Caco-2 (cell line): ENCODE measurements at regions not wholly inside any gene's neighbourhood (a gene's known extent, or its start where the extent isn't known, plus 50 kb on each side); places are given as distances from the start of the nearest gene placed in this dataset.

Source experiments
- BruUV-seq: library from RNA; stranded (reverse); fragments of 400-500 nt; replicated peaks from 2 replicates; lab custom pipeline; 2021; lab: Mats Ljungman, UMichigan
- CTCF ChIA-PET: fragments of 300-600 bp; sonication (Branson Sonifier 250); formaldehyde crosslinking; loops from one replicate; lab custom pipeline; 2022; ENCODE audit warnings: antibody characterized with exemption; lab: Charles Lee
- POLR2A ChIA-PET: fragments of 300-600 bp; sonication (Branson Sonifier 250); formaldehyde crosslinking; loops from one replicate; lab custom pipeline; 2022; ENCODE audit warnings: antibody characterized with exemption; lab: Charles Lee
- DNase-seq, 2 experiments: peaks; one replicate each; pipeline versions ENCODE4 v3.0.0 to v3.0.0-alpha.2; 2020 to 2022
- H3K27me3 ChIP-seq: replicated peaks from 2 replicates; pipeline ENCODE4 v1.6.0; 2011; ENCODE audit warnings: low read length; ENCODE audit not compliant: control insufficient read depth, insufficient read depth
- H3K36me3 ChIP-seq: 2 replicates; pipeline ENCODE4 v1.5.1; 2011; ENCODE audit warnings: low read length; ENCODE audit not compliant: control insufficient read depth, insufficient read depth
- H3K4me1 ChIP-seq: fragments of 250-450 bp; sonication (Bioruptor Pico); 2 replicates; pipeline ENCODE4 v1.5.1; 2020; ENCODE audit warnings: mild to moderate bottlenecking
- H3K4me3 ChIP-seq: 2 replicates; pipeline ENCODE4 v1.5.1; 2011; ENCODE audit warnings: low read depth, mild to moderate bottlenecking, control low read depth, low read length
- H3K9me3 ChIP-seq: fragments of 250-450 bp; sonication (Bioruptor Pico); 2 replicates; pipeline ENCODE4 v1.5.1; 2020; ENCODE audit warnings: mild to moderate bottlenecking, moderate library complexity
- H3K27ac Mint-ChIP-seq: one replicate; pipeline ENCODE4 v1.8.0; 2022; ENCODE audit warnings: mixed read lengths; ENCODE audit not compliant: unreplicated experiment
- H3K27me3 Mint-ChIP-seq: one replicate; pipeline ENCODE4 v1.8.0; 2022; ENCODE audit warnings: mixed read lengths; ENCODE audit not compliant: insufficient read depth, unreplicated experiment
- H3K36me3 Mint-ChIP-seq: one replicate; pipeline ENCODE4 v1.8.0; 2022; ENCODE audit warnings: mild to moderate bottlenecking, mixed read lengths; ENCODE audit not compliant: insufficient read depth, unreplicated experiment
- H3K4me1 Mint-ChIP-seq: one replicate; pipeline ENCODE4 v1.8.0; 2022; ENCODE audit warnings: low read depth, mixed read lengths; ENCODE audit not compliant: unreplicated experiment
- H3K4me3 Mint-ChIP-seq: one replicate; pipeline ENCODE4 v1.8.0; 2022; ENCODE audit warnings: mild to moderate bottlenecking, moderate library complexity, mixed read lengths; ENCODE audit not compliant: unreplicated experiment
- H3K9me3 Mint-ChIP-seq: one replicate; pipeline ENCODE4 v1.8.0; 2022; ENCODE audit warnings: mixed read lengths; ENCODE audit not compliant: unreplicated experiment
- intact Hi-C: fragments of 100-400 bp; cut with micrococcal nuclease; formaldehyde crosslinking; loops from one replicate; pipeline ENCODE4 v1.10.0; 2022; ENCODE audit not compliant: unreplicated experiment
- TF ChIP-seq, protein P1 (sequence below), 2 experiments: fragments of 200-600 bp in 1 of 2; IDR thresholded peaks; 1 replicate in 1 of 2; 2 replicates in 1 of 2; pipeline versions ENCODE4 v1.5.1 to v1.8.0; 2011 to 2022; ENCODE audit warnings: antibody characterized with exemption in 1 of 2, control low read depth in 1 of 2, inconsistent platforms in 1 of 2, low read depth in 1 of 2, low read length in 1 of 2, mild to moderate bottlenecking in 1 of 2, moderate library complexity in 1 of 2; ENCODE audit not compliant: insufficient read depth in 1 of 2, severe bottlenecking in 1 of 2, unreplicated experiment in 1 of 2

DNA sequence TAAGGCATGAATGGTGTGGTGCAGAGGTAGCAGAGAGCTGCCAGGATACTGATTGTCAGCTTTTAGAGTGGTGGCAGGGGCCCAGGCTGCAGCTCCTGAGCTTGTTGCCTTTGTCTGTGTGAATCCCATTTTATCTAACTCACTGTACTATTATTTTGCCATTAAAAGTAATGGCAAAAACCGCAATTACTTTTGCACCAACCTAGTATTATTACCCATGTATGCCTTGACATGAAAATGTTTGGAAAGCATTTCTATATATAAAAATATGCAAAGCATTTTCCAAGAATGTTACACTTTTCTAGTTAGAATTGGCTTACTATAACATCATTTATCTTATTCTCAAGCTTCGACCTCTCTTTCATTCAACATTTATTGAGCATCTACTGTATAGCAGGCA lies 308.1 kb upstream of the MYOCD start:
- no peaks in the 10 kb centered on the region for H3K9me3 Mint-ChIP-seq
- H3K27me3 Mint-ChIP-seq: no peaks in the 10 kb centered on the region
- Histone ChIP-seq H3K27me3 (no peaks in the 10 kb centered on the region), H3K4me1 (no peaks in the 10 kb centered on the region), H3K4me3 (no peak overlapping the region), H3K36me3 (no peaks in the 10 kb centered on the region), H3K9me3 (no peaks in the 10 kb centered on the region)
- ChIA-PET CTCF (no interaction called here), POLR2A (interaction anchor here (0.6 kb wide), 1 partner anchor 217 kb away, joined by 5 read pairs; no protein-coding TSS in a partner anchor)
- no peaks in the 10 kb centered on the region for H3K36me3 Mint-ChIP-seq
- no peak for DNase-seq
- intact Hi-C loops: no loop called here
- H3K4me3 Mint-ChIP-seq: no peak overlapping the region
- no TSS peak for BruUV-seq
- TF ChIP-seq, protein P1, sequence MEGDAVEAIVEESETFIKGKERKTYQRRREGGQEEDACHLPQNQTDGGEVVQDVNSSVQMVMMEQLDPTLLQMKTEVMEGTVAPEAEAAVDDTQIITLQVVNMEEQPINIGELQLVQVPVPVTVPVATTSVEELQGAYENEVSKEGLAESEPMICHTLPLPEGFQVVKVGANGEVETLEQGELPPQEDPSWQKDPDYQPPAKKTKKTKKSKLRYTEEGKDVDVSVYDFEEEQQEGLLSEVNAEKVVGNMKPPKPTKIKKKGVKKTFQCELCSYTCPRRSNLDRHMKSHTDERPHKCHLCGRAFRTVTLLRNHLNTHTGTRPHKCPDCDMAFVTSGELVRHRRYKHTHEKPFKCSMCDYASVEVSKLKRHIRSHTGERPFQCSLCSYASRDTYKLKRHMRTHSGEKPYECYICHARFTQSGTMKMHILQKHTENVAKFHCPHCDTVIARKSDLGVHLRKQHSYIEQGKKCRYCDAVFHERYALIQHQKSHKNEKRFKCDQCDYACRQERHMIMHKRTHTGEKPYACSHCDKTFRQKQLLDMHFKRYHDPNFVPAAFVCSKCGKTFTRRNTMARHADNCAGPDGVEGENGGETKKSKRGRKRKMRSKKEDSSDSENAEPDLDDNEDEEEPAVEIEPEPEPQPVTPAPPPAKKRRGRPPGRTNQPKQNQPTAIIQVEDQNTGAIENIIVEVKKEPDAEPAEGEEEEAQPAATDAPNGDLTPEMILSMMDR (IDR thresholded peaks at IDR 0.05; ENCODE audit: insufficient read depth in 1 of 2, low read depth in 1 of 2, low read length in 1 of 2, severe bottlenecking in 1 of 2, unreplicated experiment in 1 of 2): no peak
- no peaks in the 10 kb centered on the region for H3K4me1 Mint-ChIP-seq
- no peak overlapping the region for H3K27ac Mint-ChIP-seq

DNA sequence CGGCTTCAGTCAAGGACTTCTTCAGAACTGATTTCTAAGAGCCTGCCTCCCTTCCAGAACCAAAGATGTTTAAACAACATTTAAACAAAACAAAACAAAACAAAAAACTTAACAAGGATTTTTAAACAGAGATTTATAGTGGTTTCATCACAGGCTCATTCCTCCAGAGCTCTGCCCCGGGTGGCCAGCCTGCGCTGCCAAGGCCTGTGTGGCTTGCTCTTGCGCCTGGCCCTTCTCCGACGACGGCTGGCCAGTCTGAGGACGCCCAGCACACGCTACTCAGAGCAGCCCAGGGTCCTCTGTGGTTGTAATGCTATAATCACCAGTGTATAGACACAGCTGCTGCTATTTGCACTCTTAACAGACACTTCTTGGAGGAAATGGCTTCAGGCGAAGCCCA lies 307.2 kb upstream of the MYOCD start:
- no TSS peak for BruUV-seq
- H3K27ac Mint-ChIP-seq: no peak overlapping the region

DNA sequence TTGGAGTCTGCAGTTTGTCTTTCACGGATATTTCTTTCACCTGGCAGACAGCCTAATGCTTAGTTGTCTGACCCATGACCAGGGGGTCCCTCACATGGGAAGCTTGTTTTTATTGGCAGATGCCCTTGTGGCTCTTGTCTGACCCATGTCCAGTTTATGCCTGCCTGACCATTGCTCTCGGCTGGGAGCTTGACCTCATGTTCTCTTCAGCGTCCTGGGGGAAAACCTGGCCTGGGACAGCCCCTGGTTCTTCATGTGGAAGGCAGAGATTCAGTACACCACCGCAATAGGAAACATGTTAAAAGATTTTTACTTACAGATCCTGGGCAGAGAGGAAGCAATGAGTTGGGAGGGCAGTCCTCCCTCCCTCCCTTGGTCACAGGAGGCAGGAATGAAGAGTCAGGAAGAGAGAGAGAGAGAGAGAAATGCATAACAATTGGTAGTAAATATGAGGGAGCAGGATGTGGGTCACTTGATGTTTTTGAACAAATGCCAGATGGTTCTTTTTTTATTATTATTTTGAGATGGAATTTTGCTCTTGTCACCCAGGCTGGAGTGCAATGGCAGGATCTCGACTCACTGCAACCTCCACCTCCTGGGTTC lies 302.7 kb upstream of the MYOCD start:
- Mint-ChIP-seq H3K36me3 (no peaks in the 10 kb centered on the region), H3K9me3 (peaks cover 9% of the 10 kb centered on the region), H3K4me3 (no peak overlapping the region), H3K27me3 (no peaks in the 10 kb centered on the region), H3K4me1 (no peaks in the 10 kb centered on the region), H3K27ac (no peak overlapping the region)
- no peak for DNase-seq
- H3K9me3 ChIP-seq: no peaks in the 10 kb centered on the region
- ChIA-PET CTCF (no interaction called here), POLR2A (no interaction called here)
- H3K4me3 ChIP-seq: no peak overlapping the region
- BruUV-seq: no TSS peak
- no peaks in the 10 kb centered on the region for H3K36me3 ChIP-seq
- TF ChIP-seq, protein P1 (IDR thresholded peaks at IDR 0.05; ENCODE audit: insufficient read depth in 1 of 2, low read depth in 1 of 2, low read length in 1 of 2, severe bottlenecking in 1 of 2, unreplicated experiment in 1 of 2): no peak
- intact Hi-C loops: no loop called here
- no peaks in the 10 kb centered on the region for H3K4me1 ChIP-seq
- no peaks in the 10 kb centered on the region for H3K27me3 ChIP-seq

More for the DNA sequence above, 307.2 kb upstream of the MYOCD start:
- ChIA-PET POLR2A (no interaction called here), CTCF (no interaction called here)
- Mint-ChIP-seq H3K36me3 (no peaks in the 10 kb centered on the region), H3K9me3 (no peaks in the 10 kb centered on the region), H3K4me3 (no peak overlapping the region), H3K27me3 (no peaks in the 10 kb centered on the region), H3K4me1 (no peaks in the 10 kb centered on the region)
- H3K4me3 ChIP-seq: no peak overlapping the region
- intact Hi-C loops: no loop called here
- no peaks in the 10 kb centered on the region for H3K9me3 ChIP-seq
- no peaks in the 10 kb centered on the region for H3K36me3 ChIP-seq
- H3K4me1 ChIP-seq: no peaks in the 10 kb centered on the region
- H3K27me3 ChIP-seq: no peaks in the 10 kb centered on the region
- DNase-seq: no peak
- TF ChIP-seq, protein P1 (IDR thresholded peaks at IDR 0.05; ENCODE audit: insufficient read depth in 1 of 2, low read depth in 1 of 2, low read length in 1 of 2, severe bottlenecking in 1 of 2, unreplicated experiment in 1 of 2): no peak
